ENCODE measurements at regions not wholly inside any gene's neighbourhood (a gene's known extent, or its start where the extent isn't known, plus 50 kb on each side); places are given as distances from the start of the nearest gene placed in this dataset.

DNA sequence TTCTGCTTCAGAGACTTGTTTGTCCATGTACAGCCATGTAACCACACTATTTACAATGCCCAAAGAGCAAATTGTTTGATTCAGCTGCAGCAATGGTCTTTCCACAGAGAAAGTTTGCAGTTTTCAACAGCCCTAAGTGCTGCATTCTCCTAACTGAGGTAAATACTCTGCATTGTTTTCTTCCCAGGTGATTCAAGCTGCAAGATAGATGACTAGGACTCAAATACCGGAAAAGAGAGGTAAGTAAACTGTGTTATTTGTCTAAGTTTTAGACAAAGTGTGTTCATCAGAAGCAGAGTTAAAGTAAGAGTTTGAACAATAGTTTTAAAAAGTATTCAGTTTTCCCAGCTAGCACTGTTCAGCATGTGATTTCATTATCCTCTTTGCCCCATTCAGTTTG is 1046.7 kb upstream of the C9orf72 start:
- Histone ChIP-seq H3K9ac (ENCODE audit: low read length) (no peak overlapping the region), H3K4me2 (ENCODE audit: low read depth, low read length) (no peak overlapping the region), H3K27me3 (replicated peaks; ENCODE audit: insufficient read depth, low read length) (no peaks in the 10 kb centered on the region)

GRCh38 chr9:28620661-28621060 is 1047.4 kb upstream of the C9orf72 start:
- H3K4me3 ChIP-seq (ENCODE audit: low read length): no peak overlapping the region
- no peak overlapping the region for H3K27ac ChIP-seq (ENCODE audit: low read length)
- no peaks in the 10 kb centered on the region for H3K27me3 ChIP-seq (replicated peaks; ENCODE audit: insufficient read depth, low read length)
- H3K9ac ChIP-seq (ENCODE audit: low read length): no peak overlapping the region
- TF ChIP-seq EZH2phosphoT487 (IDR thresholded peaks at IDR 0.05; ENCODE audit: low read length): no peak
- TF ChIP-seq, protein P1, sequence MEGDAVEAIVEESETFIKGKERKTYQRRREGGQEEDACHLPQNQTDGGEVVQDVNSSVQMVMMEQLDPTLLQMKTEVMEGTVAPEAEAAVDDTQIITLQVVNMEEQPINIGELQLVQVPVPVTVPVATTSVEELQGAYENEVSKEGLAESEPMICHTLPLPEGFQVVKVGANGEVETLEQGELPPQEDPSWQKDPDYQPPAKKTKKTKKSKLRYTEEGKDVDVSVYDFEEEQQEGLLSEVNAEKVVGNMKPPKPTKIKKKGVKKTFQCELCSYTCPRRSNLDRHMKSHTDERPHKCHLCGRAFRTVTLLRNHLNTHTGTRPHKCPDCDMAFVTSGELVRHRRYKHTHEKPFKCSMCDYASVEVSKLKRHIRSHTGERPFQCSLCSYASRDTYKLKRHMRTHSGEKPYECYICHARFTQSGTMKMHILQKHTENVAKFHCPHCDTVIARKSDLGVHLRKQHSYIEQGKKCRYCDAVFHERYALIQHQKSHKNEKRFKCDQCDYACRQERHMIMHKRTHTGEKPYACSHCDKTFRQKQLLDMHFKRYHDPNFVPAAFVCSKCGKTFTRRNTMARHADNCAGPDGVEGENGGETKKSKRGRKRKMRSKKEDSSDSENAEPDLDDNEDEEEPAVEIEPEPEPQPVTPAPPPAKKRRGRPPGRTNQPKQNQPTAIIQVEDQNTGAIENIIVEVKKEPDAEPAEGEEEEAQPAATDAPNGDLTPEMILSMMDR (IDR thresholded peaks at IDR 0.05; ENCODE audit: low read length): no peak
- no peak for TF ChIP-seq EZH2 (optimal IDR thresholded peaks at IDR 0.05; ENCODE audit: low read depth, low read length)
- H3K9me3 ChIP-seq (replicated peaks; ENCODE audit: insufficient read depth, low read length): no peaks in the 10 kb centered on the region
- no peak overlapping the region for H3K4me2 ChIP-seq (ENCODE audit: low read depth, low read length)
- no peaks in the 10 kb centered on the region for H4K20me1 ChIP-seq (ENCODE audit: insufficient read depth, low read length)
- H3K36me3 ChIP-seq (replicated peaks; ENCODE audit: insufficient read depth, low read length): no peaks in the 10 kb centered on the region
- DNase-seq: no peak
- H3K4me1 ChIP-seq (ENCODE audit: low read length): no peaks in the 10 kb centered on the region
- no peaks in the 10 kb centered on the region for H3K9me2 ChIP-seq (replicated peaks; ENCODE audit: insufficient read depth, low read length)
- no peaks in the 10 kb centered on the region for H3K79me2 ChIP-seq (ENCODE audit: low read length)
- H2AFZ ChIP-seq (ENCODE audit: low read length): no peak overlapping the region
- no peaks in the 10 kb centered on the region for H3F3A ChIP-seq (ENCODE audit: insufficient read depth, low read length)

More for the DNA sequence above, 1046.7 kb upstream of the C9orf72 start:
- Histone ChIP-seq H4K20me1 (ENCODE audit: insufficient read depth, low read length) (no peaks in the 10 kb centered on the region), H3K4me3 (ENCODE audit: low read length) (no peak overlapping the region), H3K9me2 (replicated peaks; ENCODE audit: insufficient read depth, low read length) (no peaks in the 10 kb centered on the region), H3K79me2 (ENCODE audit: low read length) (no peaks in the 10 kb centered on the region), H3K9me3 (replicated peaks; ENCODE audit: insufficient read depth, low read length) (no peaks in the 10 kb centered on the region), H2AFZ (ENCODE audit: low read length) (no peak overlapping the region), H3K36me3 (replicated peaks; ENCODE audit: insufficient read depth, low read length) (no peaks in the 10 kb centered on the region), H3K27ac (ENCODE audit: low read length) (no peak overlapping the region), H3F3A (ENCODE audit: insufficient read depth, low read length) (no peaks in the 10 kb centered on the region), H3K4me1 (ENCODE audit: low read length) (no peaks in the 10 kb centered on the region)
- DNase-seq: no peak
- TF ChIP-seq EZH2phosphoT487 (IDR thresholded peaks at IDR 0.05; ENCODE audit: low read length): no peak
- TF ChIP-seq, protein P1 (IDR thresholded peaks at IDR 0.05; ENCODE audit: low read length): no peak
- no peak for TF ChIP-seq EZH2 (optimal IDR thresholded peaks at IDR 0.05; ENCODE audit: low read depth, low read length)

DNA sequence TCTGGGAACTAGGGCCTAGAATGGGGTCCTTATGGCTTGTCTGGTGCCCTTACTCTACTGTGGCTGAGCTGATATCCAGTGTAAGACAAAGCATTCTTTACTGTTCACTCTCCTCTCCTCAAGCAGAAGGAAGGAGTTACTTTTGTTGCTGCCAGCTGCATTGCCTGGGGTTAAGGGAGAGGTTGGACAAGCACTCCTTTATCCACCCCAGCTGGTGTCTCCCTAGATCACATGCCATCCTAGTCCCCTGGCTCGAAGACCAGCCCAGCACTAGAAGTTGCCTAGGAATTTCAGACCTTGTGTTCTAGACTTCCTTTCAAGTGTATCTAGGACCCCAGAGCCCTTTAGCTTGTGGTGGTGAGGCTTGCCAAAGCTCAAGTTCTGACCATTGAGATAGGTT is 1051.5 kb upstream of the C9orf72 start:
- Histone ChIP-seq H3K27me3 (replicated peaks; ENCODE audit: insufficient read depth, low read length) (no peaks in the 10 kb centered on the region), H3K79me2 (ENCODE audit: low read length) (no peaks in the 10 kb centered on the region), H2AFZ (ENCODE audit: low read length) (no peak overlapping the region), H3K9me3 (replicated peaks; ENCODE audit: insufficient read depth, low read length) (no peaks in the 10 kb centered on the region), H3K4me3 (ENCODE audit: low read length) (no peak overlapping the region), H3K9ac (ENCODE audit: low read length) (no peak overlapping the region), H3F3A (ENCODE audit: insufficient read depth, low read length) (no peaks in the 10 kb centered on the region), H3K36me3 (replicated peaks; ENCODE audit: insufficient read depth, low read length) (no peaks in the 10 kb centered on the region), H3K9me2 (replicated peaks; ENCODE audit: insufficient read depth, low read length) (no peaks in the 10 kb centered on the region), H4K20me1 (ENCODE audit: insufficient read depth, low read length) (no peaks in the 10 kb centered on the region), H3K4me1 (ENCODE audit: low read length) (no peaks in the 10 kb centered on the region), H3K4me2 (ENCODE audit: low read depth, low read length) (no peak overlapping the region), H3K27ac (ENCODE audit: low read length) (no peak overlapping the region)
- no peak for DNase-seq
- TF ChIP-seq, protein P1 (IDR thresholded peaks at IDR 0.05; ENCODE audit: low read length): no peak
- TF ChIP-seq EZH2 (optimal IDR thresholded peaks at IDR 0.05; ENCODE audit: low read depth, low read length): no peak
- no peak for TF ChIP-seq EZH2phosphoT487 (IDR thresholded peaks at IDR 0.05; ENCODE audit: low read length)
